Large intestine (tissue), 3 donors: ENCODE measurements at regions not wholly inside any gene's neighbourhood (a gene's known extent, or its start where the extent isn't known, plus 50 kb on each side); places are given as distances from the start of the nearest gene placed in this dataset.

Experiments
- DNase-seq, 2 donors: peaks; one replicate each; pipeline versions ENCODE4 v3.0.0 to v3.0.0-alpha.2; 2013
- H3K27ac ChIP-seq: one replicate; pipeline ENCODE4 v1.5.1; 2013; ENCODE audit warnings: low read length
- H3K27me3 ChIP-seq: 2 replicates; pipeline ENCODE4 v1.6.1; 2013; ENCODE audit warnings: low read length; ENCODE audit not compliant: control insufficient read depth, insufficient read depth
- H3K36me3 ChIP-seq: 2 replicates; pipeline ENCODE4 v1.6.1; 2013; ENCODE audit warnings: low read length; ENCODE audit not compliant: control insufficient read depth, insufficient read depth
- H3K4me1 ChIP-seq: one replicate; pipeline ENCODE4 v1.6.1; 2013; ENCODE audit warnings: low read length; ENCODE audit not compliant: control insufficient read depth, insufficient read depth
- H3K4me3 ChIP-seq: one replicate; pipeline ENCODE4 v1.5.1; 2013; ENCODE audit warnings: low read length
- H3K9me3 ChIP-seq: one replicate; pipeline ENCODE4 v1.6.1; 2013; ENCODE audit warnings: mild to moderate bottlenecking, low read depth, low read length, moderate library complexity; ENCODE audit not compliant: control insufficient read depth
- WGBS: methylation state at CpG from one replicate; pipeline ENCODE4 v1.1.5; 2013; ENCODE audit warnings: low lambda C conversion rate; ENCODE audit not compliant: insufficient coverage; 5-methylcytosine and 5-hydroxymethylcytosine counted together

- H3K27me3 ChIP-seq, result no peaks in the 10 kb centered on the region
- H3K9me3 ChIP-seq, result no peaks in the 10 kb centered on the region
- no peaks in the 10 kb centered on the region for H3K4me1 ChIP-seq
- H3K27ac ChIP-seq, result no peak overlapping the region
- no peak for DNase-seq
- no peaks in the 10 kb centered on the region for H3K36me3 ChIP-seq
- no peak overlapping the region for H3K4me3 ChIP-seq
- 100% methylated on average over 1 of the region's 3 CpGs for WGBS
Observed at GRCh38 chr5:86671536-86671935, 53.8 kb downstream of the COX7C start.

GRCh38 chr5:86674069-86674468, 56.3 kb downstream of the COX7C start:
- H3K4me1 ChIP-seq, result no peaks in the 10 kb centered on the region
- 90% methylated on average over 2 of the region's 4 CpGs for WGBS

GRCh38 chr5:86675311-86675710, 57.6 kb downstream of the COX7C start:
- WGBS, result 100% methylated on average over 2 of the region's 4 CpGs
- H3K36me3 ChIP-seq, result no peaks in the 10 kb centered on the region
- no peaks in the 10 kb centered on the region for H3K27me3 ChIP-seq
- H3K4me1 ChIP-seq, result no peaks in the 10 kb centered on the region
- DNase-seq, result no peak
- no peak overlapping the region for H3K4me3 ChIP-seq
- no peaks in the 10 kb centered on the region for H3K9me3 ChIP-seq
- no peak overlapping the region for H3K27ac ChIP-seq

More at GRCh38 chr5:86674069-86674468, 56.3 kb downstream of the COX7C start:
- H3K9me3 ChIP-seq, result no peaks in the 10 kb centered on the region
- no peak for DNase-seq
- H3K4me3 ChIP-seq, result no peak overlapping the region
- no peak overlapping the region for H3K27ac ChIP-seq
- no peaks in the 10 kb centered on the region for H3K27me3 ChIP-seq
- no peaks in the 10 kb centered on the region for H3K36me3 ChIP-seq

GRCh38 chr5:86679529-86679928, 61.8 kb downstream of the COX7C start:
- Histone ChIP-seq H3K27me3 (no peaks in the 10 kb centered on the region), H3K36me3 (no peaks in the 10 kb centered on the region), H3K4me1 (no peaks in the 10 kb centered on the region), H3K4me3 (no peak overlapping the region), H3K9me3 (no peaks in the 10 kb centered on the region), H3K27ac (no peak overlapping the region)
- no CpG with 5 or more reads among the region's 1 CpG for WGBS
- DNase-seq, result peak; percentile 12 to 59

GRCh38 chr5:86679949-86680348, 62.2 kb downstream of the COX7C start:
- H3K36me3 ChIP-seq, result no peaks in the 10 kb centered on the region
- H3K4me1 ChIP-seq, result no peaks in the 10 kb centered on the region
- no peaks in the 10 kb centered on the region for H3K9me3 ChIP-seq
- whole genome bisulfite sequencing, result 68% methylated on average over 2 of the region's 2 CpGs
- no peak for DNase-seq
- H3K4me3 ChIP-seq, result no peak overlapping the region
- H3K27me3 ChIP-seq, result no peaks in the 10 kb centered on the region
- no peak overlapping the region for H3K27ac ChIP-seq

GRCh38 chr5:86684222-86684621, 66.5 kb downstream of the COX7C start:
- H3K27me3 ChIP-seq, result no peaks in the 10 kb centered on the region
- no peaks in the 10 kb centered on the region for H3K4me1 ChIP-seq
- no peaks in the 10 kb centered on the region for H3K36me3 ChIP-seq
- no peak for DNase-seq
- H3K27ac ChIP-seq, result no peak overlapping the region
- WGBS, result 83% methylated on average over 1 of the region's 2 CpGs
- H3K4me3 ChIP-seq, result no peak overlapping the region
- H3K9me3 ChIP-seq, result no peaks in the 10 kb centered on the region

- Histone ChIP-seq H3K27ac (no peak overlapping the region), H3K4me3 (no peak overlapping the region), H3K9me3 (no peaks in the 10 kb centered on the region), H3K36me3 (no peaks in the 10 kb centered on the region), H3K27me3 (no peaks in the 10 kb centered on the region), H3K4me1 (no peaks in the 10 kb centered on the region)
- WGBS, result 33% methylated on average over 1 of the region's 1 CpG
- DNase-seq, result no peak
Observed at GRCh38 chr5:86686046-86686445, 68.3 kb downstream of the COX7C start.

GRCh38 chr5:86688406-86688805, 70.7 kb downstream of the COX7C start:
- no peaks in the 10 kb centered on the region for H3K36me3 ChIP-seq
- no peak overlapping the region for H3K27ac ChIP-seq
- no peak for DNase-seq
- 59% methylated on average over 2 of the region's 2 CpGs for WGBS
- H3K27me3 ChIP-seq, result no peaks in the 10 kb centered on the region
- H3K4me1 ChIP-seq, result no peaks in the 10 kb centered on the region
- H3K4me3 ChIP-seq, result no peak overlapping the region
- no peaks in the 10 kb centered on the region for H3K9me3 ChIP-seq

GRCh38 chr5:86689103-86689729, 71.5 kb downstream of the COX7C start:
- WGBS, result 50% methylated on average over 1 of the region's 1 CpG
- H3K4me1 ChIP-seq, result no peaks in the 10 kb centered on the region

GRCh38 chr5:86709157-86709881, 91.6 kb downstream of the COX7C start:
- Histone ChIP-seq H3K4me3 (no peak overlapping the region), H3K9me3 (no peaks in the 10 kb centered on the region), H3K27me3 (no peaks in the 10 kb centered on the region), H3K36me3 (no peaks in the 10 kb centered on the region), H3K4me1 (no peaks in the 10 kb centered on the region), H3K27ac (no peak overlapping the region)
- no CpG with 5 or more reads among the region's 1 CpG for whole genome bisulfite sequencing
- no peak for DNase-seq

More at GRCh38 chr5:86689103-86689729, 71.5 kb downstream of the COX7C start:
- H3K36me3 ChIP-seq, result no peaks in the 10 kb centered on the region
- H3K27ac ChIP-seq, result no peak overlapping the region
- H3K9me3 ChIP-seq, result no peaks in the 10 kb centered on the region
- no peak overlapping the region for H3K4me3 ChIP-seq
- no peaks in the 10 kb centered on the region for H3K27me3 ChIP-seq
- DNase-seq, result no peak

- no peak overlapping the region for H3K4me3 ChIP-seq
- H3K27me3 ChIP-seq, result no peaks in the 10 kb centered on the region
- no peaks in the 10 kb centered on the region for H3K9me3 ChIP-seq
- DNase-seq, result no peak
- no peak overlapping the region for H3K27ac ChIP-seq
- no peaks in the 10 kb centered on the region for H3K4me1 ChIP-seq
- no peaks in the 10 kb centered on the region for H3K36me3 ChIP-seq
- WGBS, result no CpG with 5 or more reads among the region's 2 CpGs
Observed at GRCh38 chr5:86716121-86716520, 98.4 kb downstream of the COX7C start.
